ENCODE measurements at regions not wholly inside any gene's neighbourhood (a gene's known extent, or its start where the extent isn't known, plus 50 kb on each side); places are given as distances from the start of the nearest gene placed in this dataset.

GRCh38 chr9:28821240-28821639 lies 1248.0 kb upstream of the C9orf72 start:
- no peak for DNase-seq (ENCODE audit: low read depth)
- no peak for TF ChIP-seq CTCF (conservative IDR thresholded peaks at IDR 0.05; ENCODE audit: low read length)
- H3K4me3 ChIP-seq (ENCODE audit: low read length) = no peak overlapping the region

DNA sequence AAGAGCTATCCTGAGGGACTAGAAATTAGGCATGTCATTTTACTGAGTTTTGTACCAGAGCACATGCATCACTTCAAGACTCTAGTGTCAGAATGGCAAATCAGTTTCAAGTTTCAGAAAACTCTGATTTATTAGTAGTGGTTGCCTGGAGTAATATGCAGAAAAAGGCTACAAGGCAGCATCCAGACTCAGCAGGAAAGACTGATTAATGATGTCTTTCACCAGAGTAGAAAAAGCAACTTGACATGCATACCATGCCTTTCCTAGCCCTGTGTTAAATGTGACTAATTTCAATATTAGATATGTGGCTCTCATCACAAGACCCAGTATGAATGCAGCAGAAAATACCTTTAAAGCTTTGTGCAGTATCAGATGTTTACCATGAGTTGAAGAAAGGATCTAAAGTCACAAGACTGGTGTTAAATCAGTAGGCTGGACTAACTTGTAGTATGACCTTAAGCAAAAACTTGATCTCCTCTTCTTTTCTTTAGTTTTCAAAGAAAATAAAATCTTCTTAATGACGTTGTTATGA lies 1251.2 kb upstream of the C9orf72 start:
- no peak overlapping the region for H3K4me3 ChIP-seq (ENCODE audit: low read length)
- no peak for TF ChIP-seq CTCF (conservative IDR thresholded peaks at IDR 0.05; ENCODE audit: low read length)
- no peak for DNase-seq (ENCODE audit: low read depth)

- no peak overlapping the region for H3K4me3 ChIP-seq (ENCODE audit: low read length)
- DNase-seq (ENCODE audit: low read depth) = no peak
- no peak for TF ChIP-seq CTCF (conservative IDR thresholded peaks at IDR 0.05; ENCODE audit: low read length)
Measured at GRCh38 chr9:28832168-28832770, 1259.0 kb upstream of the C9orf72 start.

- no peak for TF ChIP-seq CTCF (conservative IDR thresholded peaks at IDR 0.05; ENCODE audit: low read length)
- no peak overlapping the region for H3K4me3 ChIP-seq (ENCODE audit: low read length)
- no peak for DNase-seq (ENCODE audit: low read depth)
Measured at GRCh38 chr9:28834156-28834555, 1260.9 kb upstream of the C9orf72 start.

DNA sequence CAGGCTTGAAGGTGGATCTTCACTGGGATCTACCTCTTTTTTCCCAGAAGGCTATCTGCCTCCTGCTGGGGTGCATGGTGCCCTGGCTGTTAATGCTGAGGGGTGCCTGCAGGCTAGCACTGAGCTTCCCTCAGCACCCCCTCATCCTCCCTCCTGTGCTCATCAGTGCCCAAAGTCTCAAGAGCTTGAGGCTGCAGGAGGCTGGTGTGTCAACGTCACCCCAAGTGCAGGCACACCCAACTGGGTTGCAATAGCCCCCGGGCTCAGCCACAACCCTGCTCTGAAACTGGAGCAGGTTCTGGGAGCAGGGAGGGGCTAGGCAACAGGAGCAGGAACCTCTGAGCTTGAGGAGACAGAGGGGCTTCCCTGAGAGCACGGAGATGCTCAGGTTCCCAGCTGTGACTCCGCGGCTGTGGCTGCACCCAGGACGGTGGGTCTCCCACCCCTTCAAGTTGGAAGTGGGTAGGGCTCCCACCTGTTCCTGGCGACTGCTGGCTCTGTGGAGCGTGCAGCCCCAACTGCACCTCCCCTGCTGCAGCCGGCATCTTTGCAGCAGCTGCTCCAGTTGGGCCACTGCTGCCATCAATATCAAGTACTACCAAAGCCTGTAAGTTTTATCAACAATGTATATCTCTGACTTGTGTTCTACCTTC lies 1266.6 kb upstream of the C9orf72 start:
- TF ChIP-seq CTCF (conservative IDR thresholded peaks at IDR 0.05; ENCODE audit: low read length) = no peak
- no peak for DNase-seq (ENCODE audit: low read depth)
- no peak overlapping the region for H3K4me3 ChIP-seq (ENCODE audit: low read length)

GRCh38 chr9:28841775-28842174 lies 1268.5 kb upstream of the C9orf72 start:
- no peak for DNase-seq (ENCODE audit: low read depth)
- TF ChIP-seq CTCF (conservative IDR thresholded peaks at IDR 0.05; ENCODE audit: low read length) = no peak
- H3K4me3 ChIP-seq (ENCODE audit: low read length) = no peak overlapping the region

DNA sequence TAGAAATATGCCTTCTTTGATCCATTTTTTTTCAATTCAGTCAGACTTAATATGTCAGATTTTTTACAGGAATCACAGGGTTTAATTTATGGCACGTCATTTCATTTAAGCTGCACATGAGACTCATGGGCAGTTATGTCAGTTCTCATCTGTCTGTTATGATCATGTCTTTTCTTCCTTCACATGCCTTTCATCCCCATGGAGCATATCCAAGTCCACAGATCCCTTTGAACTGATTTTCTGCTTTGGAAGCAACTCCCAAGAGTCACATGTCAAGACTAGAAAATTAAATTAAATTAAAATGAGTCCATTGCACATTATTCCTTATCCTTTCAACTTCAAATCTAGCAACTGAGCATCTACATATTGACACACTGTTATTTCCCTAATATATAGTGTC lies 1274.0 kb upstream of the C9orf72 start:
- DNase-seq (ENCODE audit: low read depth) = no peak
- no peak overlapping the region for H3K4me3 ChIP-seq (ENCODE audit: low read length)
- no peak for TF ChIP-seq CTCF (conservative IDR thresholded peaks at IDR 0.05; ENCODE audit: low read length)

Data from AG10803 (cell line).